ENCODE measurements at regions not wholly inside any gene's neighbourhood (a gene's known extent, or its start where the extent isn't known, plus 50 kb on each side); places are given as distances from the start of the nearest gene placed in this dataset.

- no peak for TF ChIP-seq CTCF (IDR thresholded peaks at IDR 0.05)
- no peak for TF ChIP-seq POLR2A (IDR thresholded peaks at IDR 0.05)
Observed at GRCh38 chr14:82422230-82422629, 888.6 kb upstream of the SEL1L start.

All from transverse colon (tissue), 3 donors.